ENCODE measurements at regions not wholly inside any gene's neighbourhood (a gene's known extent, or its start where the extent isn't known, plus 50 kb on each side); places are given as distances from the start of the nearest gene placed in this dataset.

DNA sequence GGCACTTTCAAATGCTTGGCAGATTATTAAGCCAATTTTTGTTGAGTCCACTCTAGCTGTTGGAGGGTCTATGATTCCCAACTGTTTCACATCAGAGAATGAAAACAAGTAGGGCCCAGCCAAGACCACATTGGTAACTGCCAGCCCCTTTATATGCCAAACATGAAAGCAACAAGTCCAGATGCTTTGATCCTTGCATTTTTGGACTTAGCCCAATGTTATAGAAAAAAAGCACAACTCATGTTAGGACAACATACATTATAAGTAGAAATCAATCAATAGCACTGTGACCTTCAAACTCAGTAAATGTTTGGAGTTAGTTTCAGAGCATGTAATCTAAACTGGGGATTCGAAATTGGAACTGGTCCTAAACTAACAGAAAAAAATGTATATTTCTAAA, 674.7 kb downstream of the MECOM start (continued):
- peak; percentile 92 for TF ChIP-seq ZBTB7B (CRISPR knock-in tag; IDR thresholded peaks at IDR 0.05)
- TF ChIP-seq HNRNPL (IDR thresholded peaks at IDR 0.05; ENCODE audit: low read depth, low read length): no peak
- TF ChIP-seq POLR2A (IDR thresholded peaks at IDR 0.05; ENCODE audit: insufficient read depth in 1 of 2, low read depth in 2 of 2, low read length in 2 of 2): no peak
- TF ChIP-seq ONECUT2 (CRISPR knock-in tag; IDR thresholded peaks at IDR 0.05): peak; percentile 95
- TF ChIP-seq ZNF251 (CRISPR knock-in tag; IDR thresholded peaks at IDR 0.05): no peak
- no peak for TF ChIP-seq ZNF30 (CRISPR knock-in tag; IDR thresholded peaks at IDR 0.05)
- no peak for TF ChIP-seq NFKBIZ (CRISPR knock-in tag; IDR thresholded peaks at IDR 0.05)
- TF ChIP-seq TEAD2 (CRISPR knock-in tag; IDR thresholded peaks at IDR 0.05): no peak
- TF ChIP-seq, protein P1, sequence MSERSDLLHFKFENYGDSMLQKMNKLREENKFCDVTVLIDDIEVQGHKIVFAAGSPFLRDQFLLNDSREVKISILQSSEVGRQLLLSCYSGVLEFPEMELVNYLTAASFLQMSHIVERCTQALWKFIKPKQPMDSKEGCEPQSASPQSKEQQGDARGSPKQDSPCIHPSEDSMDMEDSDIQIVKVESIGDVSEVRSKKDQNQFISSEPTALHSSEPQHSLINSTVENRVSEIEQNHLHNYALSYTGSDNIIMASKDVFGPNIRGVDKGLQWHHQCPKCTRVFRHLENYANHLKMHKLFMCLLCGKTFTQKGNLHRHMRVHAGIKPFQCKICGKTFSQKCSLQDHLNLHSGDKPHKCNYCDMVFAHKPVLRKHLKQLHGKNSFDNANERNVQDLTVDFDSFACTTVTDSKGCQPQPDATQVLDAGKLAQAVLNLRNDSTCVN (CRISPR knock-in tag; IDR thresholded peaks at IDR 0.05; ENCODE audit: borderline replicate concordance): no peak
- TF ChIP-seq ZNF549 (CRISPR knock-in tag; IDR thresholded peaks at IDR 0.05): no peak
- TF ChIP-seq JDP2 (CRISPR knock-in tag; IDR thresholded peaks at IDR 0.05; ENCODE audit: borderline replicate concordance): no peak
- no peak for TF ChIP-seq ZNF3 (CRISPR knock-in tag; IDR thresholded peaks at IDR 0.05)
- TF ChIP-seq, protein P2, sequence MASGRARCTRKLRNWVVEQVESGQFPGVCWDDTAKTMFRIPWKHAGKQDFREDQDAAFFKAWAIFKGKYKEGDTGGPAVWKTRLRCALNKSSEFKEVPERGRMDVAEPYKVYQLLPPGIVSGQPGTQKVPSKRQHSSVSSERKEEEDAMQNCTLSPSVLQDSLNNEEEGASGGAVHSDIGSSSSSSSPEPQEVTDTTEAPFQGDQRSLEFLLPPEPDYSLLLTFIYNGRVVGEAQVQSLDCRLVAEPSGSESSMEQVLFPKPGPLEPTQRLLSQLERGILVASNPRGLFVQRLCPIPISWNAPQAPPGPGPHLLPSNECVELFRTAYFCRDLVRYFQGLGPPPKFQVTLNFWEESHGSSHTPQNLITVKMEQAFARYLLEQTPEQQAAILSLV (CRISPR knock-in tag; IDR thresholded peaks at IDR 0.05; ENCODE audit: borderline replicate concordance): no peak
- TF ChIP-seq, protein P3, sequence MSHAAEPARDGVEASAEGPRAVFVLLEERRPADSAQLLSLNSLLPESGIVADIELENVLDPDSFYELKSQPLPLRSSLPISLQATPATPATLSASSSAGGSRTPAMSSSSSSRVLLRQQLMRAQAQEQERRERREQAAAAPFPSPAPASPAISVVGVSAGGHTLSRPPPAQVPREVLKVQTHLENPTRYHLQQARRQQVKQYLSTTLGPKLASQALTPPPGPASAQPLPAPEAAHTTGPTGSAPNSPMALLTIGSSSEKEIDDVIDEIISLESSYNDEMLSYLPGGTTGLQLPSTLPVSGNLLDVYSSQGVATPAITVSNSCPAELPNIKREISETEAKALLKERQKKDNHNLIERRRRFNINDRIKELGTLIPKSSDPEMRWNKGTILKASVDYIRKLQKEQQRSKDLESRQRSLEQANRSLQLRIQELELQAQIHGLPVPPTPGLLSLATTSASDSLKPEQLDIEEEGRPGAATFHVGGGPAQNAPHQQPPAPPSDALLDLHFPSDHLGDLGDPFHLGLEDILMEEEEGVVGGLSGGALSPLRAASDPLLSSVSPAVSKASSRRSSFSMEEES (CRISPR knock-in tag; IDR thresholded peaks at IDR 0.05): no peak
- TF ChIP-seq JUNB (CRISPR knock-in tag; IDR thresholded peaks at IDR 0.05; ENCODE audit: borderline replicate concordance): no peak
- TF ChIP-seq MTA1 (CRISPR knock-in tag; IDR thresholded peaks at IDR 0.05; ENCODE audit: borderline replicate concordance): no peak; the same call in 1 of the 2 replicates
- TF ChIP-seq, protein P4, sequence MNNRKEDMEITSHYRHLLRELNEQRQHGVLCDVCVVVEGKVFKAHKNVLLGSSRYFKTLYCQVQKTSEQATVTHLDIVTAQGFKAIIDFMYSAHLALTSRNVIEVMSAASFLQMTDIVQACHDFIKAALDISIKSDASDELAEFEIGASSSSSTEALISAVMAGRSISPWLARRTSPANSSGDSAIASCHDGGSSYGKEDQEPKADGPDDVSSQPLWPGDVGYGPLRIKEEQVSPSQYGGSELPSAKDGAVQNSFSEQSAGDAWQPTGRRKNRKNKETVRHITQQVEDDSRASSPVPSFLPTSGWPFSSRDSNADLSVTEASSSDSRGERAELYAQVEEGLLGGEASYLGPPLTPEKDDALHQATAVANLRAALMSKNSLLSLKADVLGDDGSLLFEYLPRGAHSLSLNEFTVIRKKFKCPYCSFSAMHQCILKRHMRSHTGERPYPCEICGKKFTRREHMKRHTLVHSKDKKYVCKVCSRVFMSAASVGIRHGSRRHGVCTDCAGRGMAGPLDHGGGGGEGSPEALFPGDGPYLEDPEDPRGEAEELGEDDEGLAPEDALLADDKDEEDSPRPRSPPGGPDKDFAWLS (CRISPR knock-in tag; IDR thresholded peaks at IDR 0.05; ENCODE audit: borderline replicate concordance): no peak
- no peak for TF ChIP-seq ZFY (CRISPR knock-in tag; IDR thresholded peaks at IDR 0.05)
- TF ChIP-seq PITX1 (CRISPR knock-in tag; IDR thresholded peaks at IDR 0.05): peak; percentile 79
- TF ChIP-seq KLF12 (CRISPR knock-in tag; IDR thresholded peaks at IDR 0.05; ENCODE audit: borderline replicate concordance): no peak
- TF ChIP-seq, protein P5, sequence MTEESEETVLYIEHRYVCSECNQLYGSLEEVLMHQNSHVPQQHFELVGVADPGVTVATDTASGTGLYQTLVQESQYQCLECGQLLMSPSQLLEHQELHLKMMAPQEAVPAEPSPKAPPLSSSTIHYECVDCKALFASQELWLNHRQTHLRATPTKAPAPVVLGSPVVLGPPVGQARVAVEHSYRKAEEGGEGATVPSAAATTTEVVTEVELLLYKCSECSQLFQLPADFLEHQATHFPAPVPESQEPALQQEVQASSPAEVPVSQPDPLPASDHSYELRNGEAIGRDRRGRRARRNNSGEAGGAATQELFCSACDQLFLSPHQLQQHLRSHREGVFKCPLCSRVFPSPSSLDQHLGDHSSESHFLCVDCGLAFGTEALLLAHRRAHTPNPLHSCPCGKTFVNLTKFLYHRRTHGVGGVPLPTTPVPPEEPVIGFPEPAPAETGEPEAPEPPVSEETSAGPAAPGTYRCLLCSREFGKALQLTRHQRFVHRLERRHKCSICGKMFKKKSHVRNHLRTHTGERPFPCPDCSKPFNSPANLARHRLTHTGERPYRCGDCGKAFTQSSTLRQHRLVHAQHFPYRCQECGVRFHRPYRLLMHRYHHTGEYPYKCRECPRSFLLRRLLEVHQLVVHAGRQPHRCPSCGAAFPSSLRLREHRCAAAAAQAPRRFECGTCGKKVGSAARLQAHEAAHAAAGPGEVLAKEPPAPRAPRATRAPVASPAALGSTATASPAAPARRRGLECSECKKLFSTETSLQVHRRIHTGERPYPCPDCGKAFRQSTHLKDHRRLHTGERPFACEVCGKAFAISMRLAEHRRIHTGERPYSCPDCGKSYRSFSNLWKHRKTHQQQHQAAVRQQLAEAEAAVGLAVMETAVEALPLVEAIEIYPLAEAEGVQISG (CRISPR knock-in tag; IDR thresholded peaks at IDR 0.05): peak; percentile 48; the same call in 1 of the 2 replicates
- TF ChIP-seq, protein P6, sequence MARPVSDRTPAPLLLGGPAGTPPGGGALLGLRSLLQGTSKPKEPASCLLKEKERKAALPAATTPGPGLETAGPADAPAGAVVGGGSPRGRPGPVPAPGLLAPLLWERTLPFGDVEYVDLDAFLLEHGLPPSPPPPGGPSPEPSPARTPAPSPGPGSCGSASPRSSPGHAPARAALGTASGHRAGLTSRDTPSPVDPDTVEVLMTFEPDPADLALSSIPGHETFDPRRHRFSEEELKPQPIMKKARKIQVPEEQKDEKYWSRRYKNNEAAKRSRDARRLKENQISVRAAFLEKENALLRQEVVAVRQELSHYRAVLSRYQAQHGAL (CRISPR knock-in tag; IDR thresholded peaks at IDR 0.05; ENCODE audit: not compliant biosample characterization): no peak
- no peak for TF ChIP-seq ZNF7 (CRISPR knock-in tag; IDR thresholded peaks at IDR 0.05)
